Gastrocnemius medialis (tissue), 4 donors: ENCODE measurements at regions not wholly inside any gene's neighbourhood (a gene's known extent, or its start where the extent isn't known, plus 50 kb on each side); places are given as distances from the start of the nearest gene placed in this dataset.
"Not testable (repeated sequence)": the region's sequence is repeated elsewhere in the genome, so short reads cannot be mapped to it uniquely, and the experiment has no call there.

Experiments
- ATAC-seq, 2 donors: fragments of 150-250 bp; one replicate each; pipeline ENCODE4 v1.9.1; 2016
- DNase-seq, 2 donors: peaks; one replicate each; pipeline ENCODE4 v3.0.0-alpha.2; 2019
- H3K27ac ChIP-seq, 4 donors: fragments of 200-600 bp; sonication (generic); 1 replicate in 1 of 4; 2 replicates in 3 of 4; pipeline ENCODE4 v1.5.1; 2016 to 2018; ENCODE audit warnings: mild to moderate bottlenecking in 2 of 4, moderate library complexity in 1 of 4
- H3K27me3 ChIP-seq, 3 donors: fragments of 200-600 bp; sonication (generic) in 2 of 3; 1 replicate in 1 of 3; 2 replicates in 2 of 3; pipeline versions ENCODE4 v1.5.1 to v1.6.0; 2016 to 2019; ENCODE audit warnings: mild to moderate bottlenecking in 1 of 3, moderate library complexity in 1 of 3
- H3K36me3 ChIP-seq, 2 donors: fragments of 200-600 bp; sonication (generic) in 1 of 2; one replicate each; pipeline ENCODE4 v1.5.1; 2017 to 2018
- H3K4me1 ChIP-seq, 2 donors: fragments of 200-600 bp; sonication (generic) in 1 of 2; one replicate each; pipeline ENCODE4 v1.5.1; 2016 to 2017; ENCODE audit warnings: mild to moderate bottlenecking in 2 of 2
- H3K4me3 ChIP-seq, 4 donors: fragments of 200-600 bp; sonication (generic) in 3 of 4; 1 replicate in 1 of 4; 2 replicates in 3 of 4; pipeline ENCODE4 v1.5.1; 2016 to 2019; ENCODE audit warnings: mild to moderate bottlenecking in 2 of 4
- H3K9me3 ChIP-seq, 3 donors: fragments of 200-600 bp; sonication (generic) in 2 of 3; 1 replicate in 1 of 3; 2 replicates in 2 of 3; pipeline ENCODE4 v1.5.1; 2016 to 2019
- CTCF ChIP-seq, 5 experiments: fragments of 450-650 bp in 3 of 5; fragments of 200-600 bp in 2 of 5; sonication (generic) in 2 of 5; IDR thresholded peaks in 4 of 5; conservative IDR thresholded peaks in 1 of 5; 1 replicate in 4 of 5; 2 replicates in 1 of 5; pipeline ENCODE4 v1.5.1; 2016 to 2019; ENCODE audit warnings: antibody characterized with exemption in 5 of 5, mild to moderate bottlenecking in 3 of 5, moderate library complexity in 3 of 5
- POLR2A ChIP-seq, 2 donors: fragments of 450-650 bp; IDR thresholded peaks; one replicate each; pipeline ENCODE4 v1.6.1; 2017; ENCODE audit warnings: antibody characterized with exemption in 2 of 2, mild to moderate bottlenecking in 2 of 2, moderate library complexity in 2 of 2
- in situ Hi-C, 4 donors: fragments of 200-750 bp; cut with MboI; loops; one replicate each; pipeline versions ENCODE4 v1.15.0 to v1.8.0; 2017; ENCODE audit warnings: low sequenced_read_pairs in 4 of 4
- intact Hi-C: fragments of 100-400 bp; cut with DNase I; formaldehyde crosslinking; loops from one replicate; pipeline ENCODE4 v1.15.1; 2023; ENCODE audit warnings: low total_unique reads

GRCh38 chr6:134753001-134753400 lies 196.9 kb downstream of the ALDH8A1 start:
- no peaks in the 10 kb centered on the region for H3K9me3 ChIP-seq
- H3K36me3 ChIP-seq, result no peaks in the 10 kb centered on the region
- H3K4me3 ChIP-seq, result no peak overlapping the region
- no peak overlapping the region for H3K27ac ChIP-seq
- intact Hi-C loops (no loop called here), in situ Hi-C loops (no loop called here)
- DNase-seq (no peak), ATAC-seq (no peak)
- no peaks in the 10 kb centered on the region for H3K4me1 ChIP-seq
- no peaks in the 10 kb centered on the region for H3K27me3 ChIP-seq
- TF ChIP-seq POLR2A (IDR thresholded peaks at IDR 0.05), result no peak
- no peak for TF ChIP-seq CTCF (IDR thresholded peaks at IDR 0.05 in 4 of 5, conservative IDR thresholded peaks at IDR 0.05 in 1 of 5)

DNA sequence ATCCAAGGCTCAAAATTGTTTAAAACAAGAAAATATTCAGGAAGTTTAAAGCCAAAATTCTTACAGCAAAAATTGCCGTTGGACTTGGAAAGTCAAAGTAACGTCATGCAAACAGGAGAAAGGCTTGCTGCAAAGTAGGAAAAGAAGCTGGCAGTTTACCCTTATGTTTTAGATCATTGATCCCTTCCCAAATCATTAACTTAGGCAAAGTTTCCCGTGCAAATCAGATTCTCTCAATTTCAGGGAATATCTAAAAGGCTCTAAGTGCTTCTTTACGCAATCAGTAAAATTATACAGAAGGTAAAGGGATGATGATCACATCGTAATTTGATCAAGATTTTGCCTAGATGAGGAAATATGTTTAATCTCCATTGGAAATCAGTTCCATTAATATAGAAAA lies 197.5 kb downstream of the ALDH8A1 start:
- Histone ChIP-seq H3K27ac (no peak overlapping the region), H3K27me3 (no peaks in the 10 kb centered on the region), H3K9me3 (no peaks in the 10 kb centered on the region), H3K4me1 (no peaks in the 10 kb centered on the region), H3K36me3 (no peaks in the 10 kb centered on the region), H3K4me3 (no peak overlapping the region)
- intact Hi-C loops, result no loop called here
- no peak for ATAC-seq
- no peak for DNase-seq
- TF ChIP-seq POLR2A (IDR thresholded peaks at IDR 0.05), result no peak
- no peak for TF ChIP-seq CTCF (IDR thresholded peaks at IDR 0.05 in 4 of 5, conservative IDR thresholded peaks at IDR 0.05 in 1 of 5)
- in situ Hi-C loops, result no loop called here

- Histone ChIP-seq H3K4me1 (no peaks in the 10 kb centered on the region), H3K9me3 (no peaks in the 10 kb centered on the region), H3K4me3 (no peak overlapping the region), H3K27ac (no peak overlapping the region), H3K36me3 (no peaks in the 10 kb centered on the region), H3K27me3 (no peaks in the 10 kb centered on the region)
- no peak for TF ChIP-seq CTCF (IDR thresholded peaks at IDR 0.05 in 4 of 5, conservative IDR thresholded peaks at IDR 0.05 in 1 of 5)
- TF ChIP-seq POLR2A (IDR thresholded peaks at IDR 0.05), result no peak
- in situ Hi-C loops, result no loop called here
- ATAC-seq, result no peak
- DNase-seq, result no peak
- intact Hi-C loops, result no loop called here
These were observed 199.2 kb downstream of the ALDH8A1 start for GRCh38 chr6:134750669-134751068.

DNA sequence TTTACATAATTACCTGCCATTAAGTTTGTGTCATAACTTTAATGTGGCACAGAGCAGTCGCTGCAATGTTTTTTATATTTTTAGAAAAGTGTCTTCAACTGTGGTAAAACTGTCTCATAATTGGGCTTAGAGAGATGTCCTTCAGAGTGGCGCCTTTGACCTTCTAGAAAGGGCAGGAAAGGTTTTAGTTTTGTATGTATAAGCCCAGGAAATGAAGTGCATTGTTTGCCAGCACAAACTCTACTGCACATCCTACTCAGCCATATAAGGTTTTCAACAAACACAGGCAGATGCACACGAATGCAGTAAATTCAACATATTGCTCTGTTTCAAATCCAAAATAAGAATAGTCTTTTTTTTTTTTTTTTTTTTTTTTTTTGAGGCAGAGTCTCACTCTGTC lies 201.4 kb downstream of the ALDH8A1 start:
- no peaks in the 10 kb centered on the region for H3K27me3 ChIP-seq
- intact Hi-C loops (no loop called here), in situ Hi-C loops (no loop called here)
- no peak for DNase-seq
- no peaks in the 10 kb centered on the region for H3K9me3 ChIP-seq
- no peak for ATAC-seq
- no peaks in the 10 kb centered on the region for H3K36me3 ChIP-seq
- no peak for TF ChIP-seq POLR2A (IDR thresholded peaks at IDR 0.05)
- no peak for TF ChIP-seq CTCF (IDR thresholded peaks at IDR 0.05 in 4 of 5, conservative IDR thresholded peaks at IDR 0.05 in 1 of 5)
- H3K4me3 ChIP-seq, result no peak overlapping the region
- H3K4me1 ChIP-seq, result no peaks in the 10 kb centered on the region
- no peak overlapping the region for H3K27ac ChIP-seq

- H3K27me3 ChIP-seq, H3K4me3 ChIP-seq, ATAC-seq, DNase-seq, in situ Hi-C loops, H3K9me3 ChIP-seq, H3K4me1 ChIP-seq, H3K36me3 ChIP-seq, intact Hi-C loops, H3K27ac ChIP-seq: not testable (repeated sequence)
These were observed 202.7 kb downstream of the ALDH8A1 start for GRCh38 chr6:134747197-134747596.
